Transverse colon (tissue), 4 donors: ENCODE measurements at regions not wholly inside any gene's neighbourhood (a gene's known extent, or its start where the extent isn't known, plus 50 kb on each side); places are given as distances from the start of the nearest gene placed in this dataset.

Experiments
- EP300 ChIP-seq: sonication (generic); formaldehyde crosslinking; IDR thresholded peaks from one replicate; pipeline ENCODE4 v1.6.1; 2017; ENCODE audit warnings: antibody characterized with exemption, low read depth
- POLR2A ChIP-seq: fragments of 450-650 bp; IDR thresholded peaks from one replicate; pipeline ENCODE4 v1.6.1; 2016; ENCODE audit warnings: antibody characterized with exemption, mild to moderate bottlenecking, moderate library complexity
- POLR2AphosphoS5 ChIP-seq, 3 donors: sonication (generic); formaldehyde crosslinking; IDR thresholded peaks; one replicate each; pipeline ENCODE4 v1.6.1; 2016; ENCODE audit warnings: antibody characterized with exemption in 3 of 3
- TF ChIP-seq, protein P1 (sequence below), 5 experiments: fragments of 200-600 bp in 3 of 5; fragments of 450-650 bp in 2 of 5; sonication (generic) in 3 of 5; IDR thresholded peaks; 1 replicate in 2 of 5; 2 replicates in 3 of 5; pipeline ENCODE4 v1.5.1; 2016 to 2017; ENCODE audit warnings: antibody characterized with exemption in 5 of 5, inconsistent platforms in 3 of 5, mild to moderate bottlenecking in 2 of 5, moderate library complexity in 1 of 5

DNA sequence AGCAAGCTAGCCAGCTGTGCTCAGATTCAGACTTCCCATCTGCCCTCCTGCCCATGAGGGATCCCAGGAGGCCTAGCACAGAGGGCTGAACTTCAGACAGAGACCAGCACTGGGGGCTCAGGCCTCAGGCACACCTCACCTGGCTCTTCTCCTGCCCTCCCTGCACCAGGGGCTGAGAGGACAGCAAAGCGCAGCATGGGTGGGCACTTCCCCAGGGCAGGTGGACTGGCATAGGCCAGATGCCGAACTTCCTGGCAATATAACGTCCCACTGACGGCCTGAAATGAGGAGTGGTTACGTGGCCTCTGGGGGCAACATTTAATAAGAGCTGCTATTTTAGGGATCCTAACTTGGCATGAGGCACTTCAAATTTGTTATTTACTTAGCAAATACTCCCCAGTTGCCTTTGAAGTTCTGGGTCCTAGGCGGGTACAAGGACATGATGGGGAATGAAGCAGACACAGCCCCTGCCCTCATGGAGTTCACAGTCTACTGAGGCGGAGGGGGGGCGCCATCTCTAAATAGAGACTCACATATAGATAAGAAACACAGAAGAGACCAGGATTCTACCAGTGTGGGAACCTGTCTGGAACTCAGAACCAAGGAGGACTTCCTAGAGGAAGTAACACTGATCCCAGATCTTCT is 101.8 kb upstream of the ZMIZ1 start:
- TF ChIP-seq, protein P1, sequence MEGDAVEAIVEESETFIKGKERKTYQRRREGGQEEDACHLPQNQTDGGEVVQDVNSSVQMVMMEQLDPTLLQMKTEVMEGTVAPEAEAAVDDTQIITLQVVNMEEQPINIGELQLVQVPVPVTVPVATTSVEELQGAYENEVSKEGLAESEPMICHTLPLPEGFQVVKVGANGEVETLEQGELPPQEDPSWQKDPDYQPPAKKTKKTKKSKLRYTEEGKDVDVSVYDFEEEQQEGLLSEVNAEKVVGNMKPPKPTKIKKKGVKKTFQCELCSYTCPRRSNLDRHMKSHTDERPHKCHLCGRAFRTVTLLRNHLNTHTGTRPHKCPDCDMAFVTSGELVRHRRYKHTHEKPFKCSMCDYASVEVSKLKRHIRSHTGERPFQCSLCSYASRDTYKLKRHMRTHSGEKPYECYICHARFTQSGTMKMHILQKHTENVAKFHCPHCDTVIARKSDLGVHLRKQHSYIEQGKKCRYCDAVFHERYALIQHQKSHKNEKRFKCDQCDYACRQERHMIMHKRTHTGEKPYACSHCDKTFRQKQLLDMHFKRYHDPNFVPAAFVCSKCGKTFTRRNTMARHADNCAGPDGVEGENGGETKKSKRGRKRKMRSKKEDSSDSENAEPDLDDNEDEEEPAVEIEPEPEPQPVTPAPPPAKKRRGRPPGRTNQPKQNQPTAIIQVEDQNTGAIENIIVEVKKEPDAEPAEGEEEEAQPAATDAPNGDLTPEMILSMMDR (IDR thresholded peaks at IDR 0.05): no peak
- TF ChIP-seq POLR2A (no peak), EP300 (no peak), POLR2AphosphoS5 (IDR thresholded peaks at IDR 0.05) (no peak)
